ENCODE measurements at regions not wholly inside any gene's neighbourhood (a gene's known extent, or its start where the extent isn't known, plus 50 kb on each side); places are given as distances from the start of the nearest gene placed in this dataset.

GRCh38 chr22:47563406-47564157 is 801.1 kb downstream of the TBC1D22A start:
- in situ Hi-C loops (cut with MboI) = no loop called here
- no peaks in the 10 kb centered on the region for H4K20me1 ChIP-seq (ENCODE audit: insufficient read depth)
- H3K9me2 ChIP-seq (ENCODE audit: insufficient read depth) = no peaks in the 10 kb centered on the region
- H3K79me2 ChIP-seq (ENCODE audit: insufficient read depth) = no peaks in the 10 kb centered on the region
- no peaks in the 10 kb centered on the region for H3K4me1 ChIP-seq (ENCODE audit: insufficient read depth)
- no peak overlapping the region for H3K27ac ChIP-seq
- no peaks in the 10 kb centered on the region for H3K36me3 ChIP-seq (ENCODE audit: low read depth)
- H2AFZ ChIP-seq = no peak overlapping the region
- no peaks in the 10 kb centered on the region for H3K27me3 ChIP-seq (replicated peaks; ENCODE audit: insufficient read depth)
- no peaks in the 10 kb centered on the region for H3F3A ChIP-seq (ENCODE audit: insufficient read depth)
- H3K4me3 ChIP-seq = no peak overlapping the region
- TF ChIP-seq EZH2 (IDR thresholded peaks at IDR 0.05; ENCODE audit: insufficient read depth, poor library complexity, severe bottlenecking) = no peak
- no peak overlapping the region for H3K9ac ChIP-seq
- DNase-seq = no peak
- H3K9me3 ChIP-seq (ENCODE audit: low read depth) = no peaks in the 10 kb centered on the region
- 51 to 52% methylated on average over 21 of the region's 21 CpGs for WGBS, 2 experiments (ENCODE audit: low coverage in 1 of 2, low lambda C conversion rate in 2 of 2, missing lambda C conversion rate in 2 of 2)
- H3K4me2 ChIP-seq (ENCODE audit: unreplicated experiment) = no peak overlapping the region

DNA sequence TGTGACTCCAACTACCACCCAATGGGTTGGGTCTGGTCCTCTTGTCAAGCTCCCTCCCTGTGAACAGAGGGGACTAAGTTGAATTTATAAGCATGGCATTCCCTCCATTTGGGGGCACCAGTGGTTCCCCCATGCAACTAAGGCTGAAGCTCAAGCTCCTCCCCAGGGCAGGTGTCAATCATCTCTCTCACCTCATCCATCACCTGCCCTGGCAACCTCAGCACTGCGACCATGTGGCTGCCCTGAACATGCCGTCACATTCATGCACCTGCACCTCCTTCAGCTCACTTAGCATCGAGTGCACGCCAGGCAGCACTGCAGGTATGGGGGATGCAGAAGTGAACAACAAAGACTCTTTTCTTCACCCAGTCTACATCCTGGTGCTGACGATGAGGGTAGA is 799.3 kb downstream of the TBC1D22A start:
- H3K9me3 ChIP-seq (ENCODE audit: low read depth) = no peaks in the 10 kb centered on the region

DNA sequence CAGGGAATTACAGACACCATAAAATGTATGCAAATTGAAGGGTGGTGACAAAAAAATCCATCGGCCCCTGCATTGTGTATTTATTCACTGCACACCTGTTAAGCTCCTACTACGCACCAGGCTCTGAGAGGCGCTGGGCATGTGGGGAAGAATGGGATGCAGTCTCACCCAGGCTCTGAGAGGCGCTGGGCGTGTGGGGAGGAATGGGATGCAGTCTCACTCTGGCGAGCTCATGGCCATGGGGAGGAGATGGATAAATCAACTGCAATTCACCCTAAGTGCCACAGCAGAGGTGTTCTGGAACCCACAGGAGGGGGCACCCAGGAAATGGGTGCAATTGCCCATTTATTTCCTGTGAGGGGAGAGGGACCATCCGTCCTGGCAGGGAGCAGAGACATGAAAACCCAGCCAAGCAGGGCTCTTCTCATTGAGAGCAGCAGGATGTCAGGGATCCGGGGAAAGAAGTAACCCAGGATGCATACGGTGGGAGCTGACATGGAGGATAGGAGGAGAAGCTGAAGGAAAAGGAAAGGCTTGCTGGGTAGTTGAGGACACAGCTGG is 798.7 kb downstream of the TBC1D22A start:
- no peaks in the 10 kb centered on the region for H3K36me3 ChIP-seq (ENCODE audit: low read depth)
- H2AFZ ChIP-seq = no peak overlapping the region
- no peak overlapping the region for H3K4me3 ChIP-seq
- H3K27me3 ChIP-seq (replicated peaks; ENCODE audit: insufficient read depth) = no peaks in the 10 kb centered on the region
- no peak overlapping the region for H3K4me2 ChIP-seq (ENCODE audit: unreplicated experiment)
- no peaks in the 10 kb centered on the region for H4K20me1 ChIP-seq (ENCODE audit: insufficient read depth)
- WGBS, 2 experiments (ENCODE audit: low coverage in 1 of 2, low lambda C conversion rate in 2 of 2, missing lambda C conversion rate in 2 of 2) = 39 to 42% methylated on average over 9 of the region's 9 CpGs
- H3K9ac ChIP-seq = no peak overlapping the region
- no peaks in the 10 kb centered on the region for H3K4me1 ChIP-seq (ENCODE audit: insufficient read depth)
- H3K9me3 ChIP-seq (ENCODE audit: low read depth) = no peaks in the 10 kb centered on the region
- in situ Hi-C loops (cut with MboI) = no loop called here
- H3K9me2 ChIP-seq (ENCODE audit: insufficient read depth) = no peaks in the 10 kb centered on the region
- H3K27ac ChIP-seq = no peak overlapping the region
- no peaks in the 10 kb centered on the region for H3K79me2 ChIP-seq (ENCODE audit: insufficient read depth)
- no peaks in the 10 kb centered on the region for H3F3A ChIP-seq (ENCODE audit: insufficient read depth)
- TF ChIP-seq EZH2phosphoT487 (IDR thresholded peaks at IDR 0.05; ENCODE audit: insufficient read depth, low read depth) (no peak), EZH2 (IDR thresholded peaks at IDR 0.05; ENCODE audit: insufficient read depth, poor library complexity, severe bottlenecking) (no peak)
- DNase-seq = no peak

More for the DNA sequence above, 799.3 kb downstream of the TBC1D22A start:
- Histone ChIP-seq H3K27me3 (replicated peaks; ENCODE audit: insufficient read depth) (no peaks in the 10 kb centered on the region), H3K4me1 (ENCODE audit: insufficient read depth) (no peaks in the 10 kb centered on the region), H3F3A (ENCODE audit: insufficient read depth) (no peaks in the 10 kb centered on the region), H3K4me2 (ENCODE audit: unreplicated experiment) (no peak overlapping the region), H3K27ac (no peak overlapping the region), H3K9me2 (ENCODE audit: insufficient read depth) (no peaks in the 10 kb centered on the region), H4K20me1 (ENCODE audit: insufficient read depth) (no peaks in the 10 kb centered on the region), H3K4me3 (no peak overlapping the region), H2AFZ (no peak overlapping the region), H3K36me3 (ENCODE audit: low read depth) (no peaks in the 10 kb centered on the region), H3K79me2 (ENCODE audit: insufficient read depth) (no peaks in the 10 kb centered on the region), H3K9ac (no peak overlapping the region)
- in situ Hi-C loops (cut with MboI) = no loop called here
- DNase-seq = no peak
- TF ChIP-seq EZH2 (IDR thresholded peaks at IDR 0.05; ENCODE audit: insufficient read depth, poor library complexity, severe bottlenecking) = no peak
- TF ChIP-seq EZH2phosphoT487 (IDR thresholded peaks at IDR 0.05; ENCODE audit: insufficient read depth, low read depth) = no peak
- 27 to 48% methylated on average over 5 of the region's 5 CpGs for WGBS, 2 experiments (ENCODE audit: low coverage in 1 of 2, low lambda C conversion rate in 2 of 2, missing lambda C conversion rate in 2 of 2)

GRCh38 chr22:47558828-47559700 is 796.6 kb downstream of the TBC1D22A start:
- TF ChIP-seq EZH2 (IDR thresholded peaks at IDR 0.05; ENCODE audit: insufficient read depth, poor library complexity, severe bottlenecking) = no peak
- TF ChIP-seq EZH2phosphoT487 (IDR thresholded peaks at IDR 0.05; ENCODE audit: insufficient read depth, low read depth) = no peak
- in situ Hi-C loops (cut with MboI) = no loop called here
- WGBS, 2 experiments (ENCODE audit: low coverage in 1 of 2, low lambda C conversion rate in 2 of 2, missing lambda C conversion rate in 2 of 2) = 41 to 46% methylated on average over 16 of the region's 16 CpGs

More at GRCh38 chr22:47558828-47559700, 796.6 kb downstream of the TBC1D22A start:
- Histone ChIP-seq H2AFZ (no peak overlapping the region), H3K4me1 (ENCODE audit: insufficient read depth) (no peaks in the 10 kb centered on the region), H3K4me2 (ENCODE audit: unreplicated experiment) (no peak overlapping the region), H3K36me3 (ENCODE audit: low read depth) (no peaks in the 10 kb centered on the region), H3F3A (ENCODE audit: insufficient read depth) (no peaks in the 10 kb centered on the region), H3K79me2 (ENCODE audit: insufficient read depth) (no peaks in the 10 kb centered on the region), H3K27ac (no peak overlapping the region), H3K27me3 (replicated peaks; ENCODE audit: insufficient read depth) (no peaks in the 10 kb centered on the region), H4K20me1 (ENCODE audit: insufficient read depth) (no peaks in the 10 kb centered on the region), H3K9ac (no peak overlapping the region), H3K9me2 (ENCODE audit: insufficient read depth) (no peaks in the 10 kb centered on the region), H3K9me3 (ENCODE audit: low read depth) (no peaks in the 10 kb centered on the region), H3K4me3 (no peak overlapping the region)
- DNase-seq = no peak
